ENCODE measurements at regions not wholly inside any gene's neighbourhood (a gene's known extent, or its start where the extent isn't known, plus 50 kb on each side); places are given as distances from the start of the nearest gene placed in this dataset.
"Not testable (repeated sequence)": the region's sequence is repeated elsewhere in the genome, so short reads cannot be mapped to it uniquely, and the experiment has no call there.

DNA sequence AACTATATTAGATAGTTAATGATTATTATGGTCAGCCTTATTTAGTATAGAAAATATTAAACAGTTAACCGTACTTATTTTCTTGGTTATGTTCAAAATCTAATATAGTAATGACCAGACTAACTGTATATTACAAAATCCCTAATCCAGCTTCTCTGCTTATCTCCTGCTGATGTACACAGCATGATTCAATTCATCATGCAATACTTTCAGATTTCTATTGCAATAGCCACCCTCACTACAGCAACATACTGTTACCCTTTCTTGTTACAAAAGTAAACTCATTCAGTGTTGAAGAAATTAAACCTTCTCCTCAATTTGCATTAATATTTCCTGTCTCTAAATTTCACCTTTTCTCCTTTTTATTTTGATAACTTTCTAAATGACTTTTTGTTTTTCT, 1375.0 kb upstream of the NUDT12 start:
- DNase-seq (no peak), ATAC-seq (ENCODE audit: poor library complexity) (no peak)
- intact Hi-C loops (cut with DNase I) = no loop called here

DNA sequence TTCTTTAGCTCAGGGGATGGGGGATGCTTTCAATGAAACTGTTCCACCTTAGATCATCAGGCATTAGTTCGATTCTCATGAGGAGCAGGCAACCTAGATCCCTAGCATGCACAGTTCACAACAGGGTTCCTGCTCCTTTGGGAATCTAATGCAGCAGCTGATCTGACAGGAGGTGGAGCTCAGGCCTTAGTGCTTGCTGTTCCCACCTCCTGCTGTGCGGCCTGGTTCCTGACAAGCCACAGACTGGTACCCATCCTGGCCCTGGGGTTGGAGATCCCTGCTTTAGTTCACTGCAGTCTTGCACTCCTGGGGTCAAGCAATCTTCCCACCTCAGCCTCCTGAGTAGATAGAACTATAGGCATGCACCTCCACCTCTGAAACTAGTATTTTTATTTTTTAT, 1369.8 kb upstream of the NUDT12 start:
- no peak for ATAC-seq (ENCODE audit: poor library complexity)
- intact Hi-C loops (cut with DNase I) = no loop called here

GRCh38 chr5:104928906-104929520, 1366.4 kb upstream of the NUDT12 start:
- ATAC-seq (ENCODE audit: poor library complexity) (no peak), DNase-seq (no peak)
- intact Hi-C loops (cut with DNase I) = no loop called here

More for the DNA sequence above, 1369.8 kb upstream of the NUDT12 start:
- DNase-seq = no peak

DNA sequence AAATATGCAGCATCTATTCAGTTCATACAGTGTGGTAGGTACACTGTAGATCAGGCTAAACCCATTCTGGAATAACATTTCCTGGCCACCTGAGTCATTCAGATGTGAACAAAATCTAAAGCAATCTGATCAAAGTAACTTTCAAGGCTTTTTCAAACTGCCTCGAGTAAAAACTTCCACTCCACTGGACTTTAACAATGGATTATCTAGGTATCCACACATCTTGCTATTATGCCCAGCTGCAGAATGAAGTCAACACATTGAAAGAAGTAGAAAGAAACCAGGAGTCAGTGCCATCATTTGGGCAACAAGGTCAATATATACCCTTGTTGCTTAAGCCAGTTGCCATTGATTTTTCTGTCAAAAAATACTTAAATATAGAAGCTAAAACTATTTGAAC, 1352.6 kb upstream of the NUDT12 start:
- intact Hi-C loops (cut with DNase I) = no loop called here
- no peak for ATAC-seq (ENCODE audit: poor library complexity)
- DNase-seq = no peak

- no peak for ATAC-seq (ENCODE audit: poor library complexity)
- DNase-seq = no peak
- intact Hi-C loops (cut with DNase I) = no loop called here
Measured at GRCh38 chr5:104914536-104915070, 1352.0 kb upstream of the NUDT12 start.

GRCh38 chr5:104913841-104914281, 1351.3 kb upstream of the NUDT12 start:
- no peak for DNase-seq
- intact Hi-C loops (cut with DNase I) = no loop called here
- no peak for ATAC-seq (ENCODE audit: poor library complexity)

DNA sequence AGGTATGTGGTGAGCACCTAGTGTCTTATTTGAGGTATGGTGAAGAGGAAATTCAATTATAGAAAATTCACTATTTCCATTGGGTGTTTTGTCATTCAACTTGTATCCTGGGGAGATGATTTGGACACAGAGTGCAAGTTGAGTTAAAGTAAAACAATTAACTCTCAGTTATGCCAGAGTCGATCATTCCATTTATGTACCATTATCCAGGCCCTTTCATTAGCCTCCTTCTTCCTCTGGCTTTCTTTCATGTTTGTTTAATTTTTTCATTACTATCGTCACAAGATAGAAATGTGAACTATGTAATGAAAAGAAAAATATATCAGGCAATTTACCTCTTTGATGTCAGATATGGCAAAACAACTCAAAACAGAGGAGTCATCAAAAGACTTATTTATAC, 1347.2 kb upstream of the NUDT12 start:
- intact Hi-C loops (cut with DNase I) = no loop called here
- DNase-seq (no peak), ATAC-seq (ENCODE audit: poor library complexity) (no peak)

- intact Hi-C loops (cut with DNase I) = no loop called here
- DNase-seq (no peak), ATAC-seq (ENCODE audit: poor library complexity) (no peak)
Measured at GRCh38 chr5:104904561-104904960, 1342.0 kb upstream of the NUDT12 start.

DNA sequence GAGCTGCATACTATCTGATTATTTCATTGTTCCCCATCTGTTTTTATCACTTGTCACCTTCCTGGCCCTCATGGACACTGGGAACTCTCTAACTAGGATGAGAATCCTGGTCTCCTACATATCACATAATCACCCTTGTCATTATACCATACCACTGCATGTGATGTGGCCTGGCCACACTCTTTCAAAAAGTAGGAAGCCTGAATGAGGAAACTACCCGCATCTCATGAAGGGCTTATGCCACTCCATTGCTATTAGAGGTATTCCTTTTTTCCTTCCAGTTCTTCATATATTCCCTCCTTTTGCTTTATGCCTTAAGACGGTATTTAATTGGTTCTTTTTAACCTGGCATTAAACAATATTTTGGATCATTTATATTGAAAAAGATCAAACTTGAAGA, 1341.4 kb upstream of the NUDT12 start:
- no peak for DNase-seq
- intact Hi-C loops (cut with DNase I) = no loop called here
- no peak for ATAC-seq (ENCODE audit: poor library complexity)

- DNase-seq (no peak), ATAC-seq (ENCODE audit: poor library complexity) (no peak)
- intact Hi-C loops (cut with DNase I) = no loop called here
Measured at GRCh38 chr5:104891596-104891995, 1329.0 kb upstream of the NUDT12 start.

DNA sequence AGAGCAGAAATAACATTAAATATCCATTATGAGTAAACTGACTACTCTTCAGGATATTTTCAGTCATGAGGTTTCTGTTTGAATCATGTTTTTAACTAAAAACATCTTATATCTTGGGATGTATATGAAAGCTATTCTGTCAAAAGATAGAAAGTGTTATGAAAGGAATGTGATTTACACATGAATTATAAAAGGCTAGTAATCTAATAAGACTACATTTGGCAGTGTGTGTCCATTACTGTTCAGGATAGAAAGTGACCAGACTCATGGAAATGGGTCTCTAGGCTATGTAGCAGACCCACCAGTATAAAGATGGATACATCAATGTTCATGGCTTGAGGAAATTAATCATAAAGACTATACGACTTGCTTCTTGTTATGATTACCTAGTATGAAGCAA, 1328.2 kb upstream of the NUDT12 start:
- DNase-seq = no peak
- no peak for ATAC-seq (ENCODE audit: poor library complexity)
- intact Hi-C loops (cut with DNase I) = no loop called here

DNA sequence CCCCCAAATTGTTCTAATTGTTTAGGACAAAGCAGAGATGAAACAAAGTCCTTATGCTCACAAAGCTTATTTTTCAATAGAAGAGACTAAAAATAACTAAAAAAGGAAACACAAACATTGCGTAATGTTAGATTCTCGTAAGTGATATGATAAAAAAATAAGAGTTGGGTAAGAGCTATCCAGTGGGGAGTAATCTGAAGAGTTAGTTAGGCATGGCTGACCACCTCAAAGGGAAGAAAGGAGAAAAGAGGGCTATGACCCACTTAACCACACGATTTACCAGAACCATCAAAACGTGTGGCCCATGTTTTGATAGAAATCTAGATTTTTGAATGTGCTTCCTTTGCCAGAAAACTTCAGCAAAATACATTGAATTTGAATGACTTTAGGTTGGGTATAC, 1296.8 kb upstream of the NUDT12 start:
- intact Hi-C loops (cut with DNase I) = no loop called here
- no peak for ATAC-seq (ENCODE audit: poor library complexity)
- DNase-seq = no peak

- DNase-seq; ATAC-seq (ENCODE audit: poor library complexity); intact Hi-C loops (cut with DNase I): not testable (repeated sequence)
Measured at GRCh38 chr5:104852099-104852498, 1289.5 kb upstream of the NUDT12 start.

DNA sequence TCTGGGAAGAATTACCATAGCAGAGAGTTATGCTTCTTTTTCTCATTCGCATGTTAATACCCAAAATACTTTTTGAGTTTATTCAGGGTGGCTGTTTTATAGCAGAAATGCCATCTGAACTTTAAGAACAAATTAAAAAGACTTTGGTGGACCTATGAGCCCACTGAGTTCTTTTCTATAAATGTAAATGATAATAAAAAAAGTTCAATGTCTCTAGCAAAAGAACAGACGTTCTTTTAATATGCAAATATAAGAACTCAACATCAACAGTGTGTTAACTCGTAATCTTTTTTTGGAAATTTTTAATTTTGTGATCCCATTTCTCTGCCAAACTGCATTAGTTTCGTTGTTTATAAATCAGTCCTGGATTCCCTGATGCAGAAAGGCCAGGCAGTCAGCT, 1283.0 kb upstream of the NUDT12 start:
- no peak for DNase-seq

DNA sequence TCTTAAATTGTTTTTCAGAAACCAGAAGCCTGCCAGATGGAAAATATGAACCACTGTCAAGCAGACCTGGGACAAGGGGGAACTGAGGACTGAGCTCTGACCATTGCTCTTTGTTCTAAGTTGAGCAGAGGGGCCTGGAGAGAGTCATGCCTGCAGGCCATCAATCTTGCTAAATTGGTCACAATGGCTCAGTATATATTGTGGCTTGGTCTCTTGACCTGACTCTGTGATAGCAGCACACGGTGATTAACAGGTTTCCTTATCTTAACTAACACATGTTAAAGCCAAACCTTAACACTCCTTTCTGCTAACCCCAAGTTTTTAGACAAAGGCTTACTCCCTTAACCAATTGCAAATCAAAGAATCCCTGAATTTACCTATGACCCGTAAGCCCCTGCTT, 1281.2 kb upstream of the NUDT12 start:
- ATAC-seq (ENCODE audit: poor library complexity) (no peak), DNase-seq (no peak)
- intact Hi-C loops (cut with DNase I) = no loop called here

More for the DNA sequence above, 1283.0 kb upstream of the NUDT12 start:
- intact Hi-C loops (cut with DNase I) = no loop called here
- ATAC-seq (ENCODE audit: poor library complexity) = no peak

DNA sequence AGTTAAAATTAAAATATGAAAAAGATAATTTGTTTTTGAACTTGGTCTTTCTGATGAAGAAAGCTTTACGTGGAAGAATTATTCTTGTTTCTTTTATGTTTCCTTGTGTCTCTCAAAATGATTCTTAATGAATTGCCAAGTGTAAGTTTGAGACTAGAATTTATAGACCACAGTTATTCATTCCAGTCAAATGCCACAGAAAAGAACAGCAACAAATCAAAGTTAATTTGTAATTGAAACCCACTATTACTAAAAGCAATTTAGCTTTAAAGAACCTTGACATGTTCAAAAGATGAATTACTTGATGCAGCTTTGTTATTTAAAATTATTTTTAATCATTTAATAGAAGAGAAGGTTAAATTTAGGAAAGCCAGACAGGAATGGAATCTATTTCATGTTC, 1277.7 kb upstream of the NUDT12 start:
- DNase-seq = no peak
- ATAC-seq (ENCODE audit: poor library complexity) = no peak
- intact Hi-C loops (cut with DNase I) = no loop called here

DNA sequence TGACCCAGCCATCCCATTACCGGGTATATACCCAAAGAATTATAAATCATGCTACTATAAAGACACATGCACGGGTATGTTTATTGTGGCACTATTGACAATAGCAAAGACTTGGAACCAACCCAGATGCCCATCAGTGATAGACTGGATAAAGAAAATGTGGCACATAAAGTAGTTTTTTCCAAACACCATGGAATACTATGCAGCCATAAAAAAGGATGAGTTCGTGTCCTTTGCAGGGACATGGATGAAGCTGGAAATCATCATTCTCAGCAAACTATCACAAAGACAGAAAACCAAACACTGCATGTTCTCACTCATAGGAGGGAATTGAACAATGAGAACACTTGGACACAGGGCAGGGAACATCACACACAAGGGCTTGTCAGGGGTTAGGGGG, 1268.9 kb upstream of the NUDT12 start:
- DNase-seq; intact Hi-C loops (cut with DNase I); ATAC-seq (ENCODE audit: poor library complexity): not testable (repeated sequence)

GRCh38 chr5:104821606-104822005, 1259.0 kb upstream of the NUDT12 start:
- intact Hi-C loops (cut with DNase I) = no loop called here
- no peak for ATAC-seq (ENCODE audit: poor library complexity)
- no peak for DNase-seq

- intact Hi-C loops (cut with DNase I) = no loop called here
- ATAC-seq (ENCODE audit: poor library complexity) (no peak), DNase-seq (no peak)
Measured at GRCh38 chr5:104817127-104817526, 1254.5 kb upstream of the NUDT12 start.

GRCh38 chr5:104815212-104815611, 1252.6 kb upstream of the NUDT12 start:
- DNase-seq (no peak), ATAC-seq (ENCODE audit: poor library complexity) (no peak)
- intact Hi-C loops (cut with DNase I) = no loop called here

DNA sequence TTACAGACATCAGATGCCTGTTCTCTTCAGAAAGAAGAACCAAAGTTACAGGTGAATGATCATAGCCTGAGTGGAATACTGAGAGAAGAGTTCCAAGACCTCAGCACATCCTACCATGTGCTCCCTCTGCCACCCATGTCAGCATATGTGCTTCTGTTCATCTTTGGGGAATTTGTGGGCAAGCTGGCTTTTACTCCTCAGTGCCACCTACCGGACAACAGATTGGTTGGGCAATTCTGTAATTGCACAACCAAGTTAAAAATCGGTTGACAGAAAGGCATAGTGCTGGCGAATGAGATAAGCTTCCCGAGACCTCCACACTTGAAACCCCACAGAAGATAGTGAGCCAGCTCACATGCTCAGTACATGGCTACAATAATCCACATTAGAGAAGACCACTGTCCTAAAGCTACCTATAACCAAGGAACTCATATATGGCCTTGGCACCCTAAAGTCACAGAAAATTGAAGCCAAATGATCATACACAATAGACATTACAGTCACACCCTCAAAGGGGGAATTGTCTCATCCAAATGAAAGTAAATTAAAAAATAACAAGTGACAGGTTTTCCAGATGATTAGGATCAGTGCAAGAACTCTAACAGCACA, 1238.0 kb upstream of the NUDT12 start:
- DNase-seq = no peak

More for the DNA sequence above, 1238.0 kb upstream of the NUDT12 start:
- ATAC-seq (ENCODE audit: poor library complexity) = no peak
- intact Hi-C loops (cut with DNase I) = no loop called here

Data from Right ventricle myocardium superior (tissue), 1 donor.